G401.6 (cell line): ENCODE measurements at regions not wholly inside any gene's neighbourhood (a gene's known extent, or its start where the extent isn't known, plus 50 kb on each side); places are given as distances from the start of the nearest gene placed in this dataset.

Experiments used
- FAIRE-seq: peaks from 2 replicates; lab custom pipeline; 2012; peaks lifted over from hg19 to GRCh38; lab: Jason Lieb, UNC

DNA sequence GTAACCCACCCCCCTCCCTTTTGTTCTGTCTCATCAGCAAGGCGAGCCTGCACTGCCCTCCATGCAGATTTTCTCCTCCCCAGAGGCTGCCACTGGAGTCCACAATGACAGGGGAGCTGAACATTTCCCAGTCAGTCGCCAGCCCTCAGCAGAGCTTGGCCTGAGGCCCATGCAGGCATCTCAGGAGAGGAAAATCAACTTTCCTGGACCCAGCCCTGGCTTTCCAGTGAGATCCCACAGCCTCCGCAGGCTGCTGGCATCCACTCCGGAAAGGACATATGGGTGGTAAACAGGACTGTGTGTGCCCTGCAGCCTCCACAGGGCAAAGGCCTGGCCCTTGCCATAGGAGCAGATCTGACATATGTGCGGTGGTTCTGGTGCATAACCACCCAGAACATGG lies 253.8 kb downstream of the TNS1 start:
- FAIRE-seq, result no peak

DNA sequence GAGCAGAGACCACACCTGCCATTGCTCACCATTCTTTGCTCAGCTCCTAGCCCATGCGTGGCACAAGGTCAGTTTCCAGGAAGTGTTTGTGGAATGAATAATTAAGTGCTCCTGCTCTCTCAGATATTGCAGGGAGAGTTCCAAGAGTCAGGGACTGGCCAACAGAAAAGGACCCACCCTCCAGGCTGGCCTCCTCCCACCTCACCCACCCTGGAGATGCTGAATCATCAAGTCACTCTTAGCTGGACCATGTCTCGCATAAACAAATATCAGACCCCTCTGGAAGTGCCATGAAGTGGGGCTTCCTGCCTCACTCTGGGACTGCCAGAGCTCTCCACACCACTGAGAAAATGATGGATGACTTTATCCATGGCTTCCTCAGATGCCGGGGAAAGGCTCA lies 256.0 kb downstream of the TNS1 start:
- FAIRE-seq, result no peak

DNA sequence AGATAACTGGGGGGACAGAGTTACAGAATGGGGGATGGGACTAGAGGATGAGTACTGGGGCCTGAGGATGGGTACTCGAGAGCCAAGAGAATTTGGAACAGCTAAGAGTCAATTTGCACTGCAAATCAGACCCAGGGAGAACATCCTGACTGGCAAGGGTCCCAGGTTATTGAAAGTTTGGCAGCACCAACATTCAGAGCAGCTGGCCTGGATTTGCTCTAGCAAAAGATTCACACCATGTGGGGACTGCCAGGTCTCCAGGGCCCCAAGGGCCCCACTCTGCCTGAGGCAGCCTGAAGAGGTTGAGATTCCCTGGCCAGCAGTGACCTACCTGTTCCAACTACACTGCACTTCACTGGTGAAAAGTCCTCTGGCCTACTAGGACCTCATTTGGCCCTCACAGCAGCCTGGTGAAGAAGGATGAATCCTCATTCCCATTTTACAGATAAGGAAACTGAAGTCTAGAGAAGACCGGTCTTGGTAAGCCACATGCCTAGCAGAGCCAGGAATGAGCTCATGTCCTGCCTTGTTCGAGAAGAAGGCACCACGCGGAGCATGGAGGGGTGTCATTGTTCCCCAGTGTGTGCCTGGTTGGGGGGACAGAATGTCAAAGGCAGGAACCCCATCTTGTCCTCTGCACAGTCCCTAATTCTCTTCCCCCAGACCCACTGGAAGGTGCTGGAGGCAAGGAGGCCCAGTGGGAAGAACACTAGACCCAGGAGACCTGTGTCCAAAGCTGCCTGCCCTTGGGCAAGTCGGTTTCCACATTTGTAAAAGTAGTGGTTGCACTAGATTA lies 258.6 kb downstream of the TNS1 start:
- no peak for FAIRE-seq

DNA sequence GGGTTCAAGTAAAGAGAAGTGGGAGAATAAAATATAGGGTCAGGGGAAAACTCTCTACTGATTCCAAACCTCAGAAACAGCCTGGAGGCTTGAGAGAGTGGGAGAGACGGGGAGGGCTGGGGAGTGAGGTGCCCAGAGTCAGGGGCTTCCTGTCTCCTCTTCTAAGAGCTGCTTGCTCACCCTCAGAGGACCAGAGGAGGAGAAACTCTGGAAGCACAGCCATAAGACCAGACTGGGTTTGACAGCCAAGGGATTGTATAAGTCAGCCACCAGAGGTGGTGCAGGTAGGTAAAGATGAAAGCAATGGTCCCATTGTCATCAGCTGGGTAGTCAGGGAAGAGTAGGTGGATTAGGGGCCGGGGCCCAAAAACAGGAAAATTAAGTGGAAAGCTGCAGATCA lies 259.4 kb downstream of the TNS1 start:
- no peak for FAIRE-seq

DNA sequence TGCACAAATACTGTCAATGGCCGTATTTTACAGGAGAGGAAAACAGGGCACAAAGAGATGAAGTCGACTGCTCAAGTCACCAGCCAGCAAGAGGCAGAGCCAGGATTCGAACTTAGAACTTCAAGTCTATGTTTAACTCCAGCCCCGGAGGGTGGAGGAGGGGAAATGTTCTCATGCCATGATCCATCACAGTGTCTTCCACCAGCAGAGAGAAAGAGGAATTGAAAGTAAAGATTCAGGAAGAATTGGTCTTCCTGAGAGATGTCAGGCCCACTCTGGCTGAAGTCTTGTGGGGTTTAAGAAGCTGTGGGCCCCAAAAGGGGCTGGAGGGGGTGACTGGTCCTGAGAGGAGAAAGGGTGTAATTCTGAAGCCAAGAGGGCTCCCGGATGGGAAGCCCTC lies 260.0 kb downstream of the TNS1 start:
- no peak for FAIRE-seq

DNA sequence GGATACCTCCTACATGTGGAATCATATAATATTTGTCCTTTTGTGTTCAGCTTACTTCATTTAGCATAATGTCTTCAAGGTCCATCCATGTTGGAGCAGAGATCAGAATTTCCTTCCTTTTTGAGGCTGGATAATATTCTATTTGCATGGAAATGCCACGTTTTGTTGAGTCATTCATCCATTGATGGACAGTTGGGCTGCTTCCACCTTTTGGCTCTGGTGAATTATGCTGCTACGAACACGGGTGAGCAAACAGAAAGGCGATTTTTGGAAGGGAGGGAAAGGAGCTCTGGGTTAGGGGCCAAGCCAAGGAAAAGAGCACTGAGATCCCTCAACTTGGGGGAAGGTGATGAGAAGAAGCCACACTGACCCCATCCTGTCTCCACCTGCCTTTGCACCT lies 260.5 kb downstream of the TNS1 start:
- no peak for FAIRE-seq

DNA sequence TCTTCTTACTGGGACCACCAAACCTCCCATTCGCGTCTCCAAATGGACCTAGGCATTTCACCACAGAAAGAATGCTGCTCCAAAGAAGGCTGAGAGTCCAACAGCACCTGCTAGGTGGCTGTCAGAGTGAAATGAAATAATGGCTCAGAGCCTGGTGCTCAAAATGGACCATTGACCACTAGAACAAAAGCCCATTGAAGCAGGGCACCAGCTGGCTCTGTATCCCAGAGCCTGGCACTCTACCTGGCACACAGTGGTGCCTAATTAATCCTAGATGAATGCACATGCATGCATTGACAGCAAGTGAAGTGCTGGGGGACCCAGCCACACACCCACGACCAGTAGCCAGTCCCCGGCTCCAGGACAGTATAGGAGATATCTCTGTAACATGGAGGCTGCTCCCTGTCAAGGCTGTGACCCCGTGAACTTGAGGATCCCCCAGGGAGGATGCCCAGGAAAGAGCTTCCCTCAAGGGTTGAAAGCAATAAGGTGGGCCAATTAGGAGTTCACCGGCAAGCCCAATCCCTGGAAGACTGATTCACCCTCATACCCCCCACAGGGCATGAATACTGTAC lies 261.3 kb downstream of the TNS1 start:
- no peak for FAIRE-seq

DNA sequence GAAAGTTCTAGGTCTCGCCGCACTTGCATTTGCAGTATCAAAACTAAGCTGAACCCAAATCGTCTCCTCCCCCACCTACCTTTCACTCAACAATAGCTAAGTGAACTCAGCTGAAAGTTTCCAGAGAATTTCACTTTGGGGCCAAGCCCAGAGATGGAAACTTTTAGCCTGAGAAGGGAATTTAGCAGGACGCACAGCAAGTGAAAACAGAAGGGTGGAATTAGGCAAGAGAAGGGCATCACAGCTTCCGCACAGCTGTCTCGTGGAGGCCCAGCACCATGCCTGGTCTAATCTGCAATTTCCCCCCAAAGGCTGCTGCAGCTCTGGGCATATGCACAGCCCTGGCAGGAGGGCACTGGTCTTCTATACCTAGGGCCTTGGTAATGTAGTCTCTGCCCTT lies 262.0 kb downstream of the TNS1 start:
- no peak for FAIRE-seq

DNA sequence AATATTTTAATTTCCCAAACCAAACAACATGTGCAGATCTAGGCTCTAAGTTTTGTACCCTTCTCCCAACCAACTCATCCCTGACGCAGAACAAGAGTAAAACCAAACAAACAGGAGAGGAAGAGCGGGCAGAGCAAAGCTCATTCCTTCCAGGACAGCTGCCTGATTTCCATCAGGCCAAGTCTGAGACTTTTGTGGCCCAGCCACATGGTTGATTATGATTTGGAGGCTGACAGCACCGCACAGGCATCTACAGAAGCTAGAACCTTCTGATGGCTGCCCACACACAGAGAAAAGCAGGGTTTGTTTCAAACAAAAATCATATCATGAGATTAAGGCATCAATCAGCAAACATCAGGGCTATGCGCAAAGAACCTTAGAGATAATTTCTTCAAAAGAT lies 262.6 kb downstream of the TNS1 start:
- no peak for FAIRE-seq

DNA sequence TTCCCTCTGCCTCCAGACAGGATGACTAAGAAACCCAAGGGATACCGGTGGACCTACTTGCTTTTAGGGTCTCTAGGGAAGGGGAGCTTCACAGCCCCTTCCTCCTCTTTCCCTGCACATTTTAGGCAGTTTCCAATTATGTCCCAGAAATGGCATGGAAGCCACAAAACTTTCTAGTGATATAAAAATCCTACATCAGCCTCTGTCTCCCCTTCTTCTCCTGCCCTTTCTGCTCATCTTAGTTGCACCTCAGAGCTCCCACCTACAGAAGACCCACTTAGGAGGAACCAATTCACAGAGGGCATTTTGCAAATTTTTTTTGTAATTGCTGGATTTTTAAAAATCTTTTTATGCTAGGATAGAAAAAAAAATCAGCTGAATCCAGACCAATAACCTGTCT lies 263.1 kb downstream of the TNS1 start:
- no peak for FAIRE-seq

DNA sequence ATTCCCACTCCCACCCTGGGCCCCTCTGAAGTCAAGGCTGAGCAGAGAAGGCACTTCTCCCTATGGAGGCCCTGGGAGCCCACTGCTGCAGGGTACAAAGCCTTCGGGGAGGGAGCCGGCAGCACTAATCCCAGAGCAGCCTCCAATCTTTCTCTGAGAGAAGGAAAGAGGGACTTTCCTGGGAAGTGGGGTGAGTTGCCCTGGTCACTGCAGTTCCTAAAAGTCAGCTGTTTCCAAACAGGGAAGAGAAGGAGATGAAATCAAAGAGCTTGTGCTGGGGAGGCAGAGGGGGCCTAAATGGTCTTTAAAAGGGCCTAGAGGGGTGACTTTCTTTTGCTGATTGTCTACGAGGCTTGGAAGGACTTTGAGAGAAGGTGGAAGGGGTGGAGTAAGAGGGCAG lies 264.7 kb downstream of the TNS1 start:
- FAIRE-seq, result no peak

DNA sequence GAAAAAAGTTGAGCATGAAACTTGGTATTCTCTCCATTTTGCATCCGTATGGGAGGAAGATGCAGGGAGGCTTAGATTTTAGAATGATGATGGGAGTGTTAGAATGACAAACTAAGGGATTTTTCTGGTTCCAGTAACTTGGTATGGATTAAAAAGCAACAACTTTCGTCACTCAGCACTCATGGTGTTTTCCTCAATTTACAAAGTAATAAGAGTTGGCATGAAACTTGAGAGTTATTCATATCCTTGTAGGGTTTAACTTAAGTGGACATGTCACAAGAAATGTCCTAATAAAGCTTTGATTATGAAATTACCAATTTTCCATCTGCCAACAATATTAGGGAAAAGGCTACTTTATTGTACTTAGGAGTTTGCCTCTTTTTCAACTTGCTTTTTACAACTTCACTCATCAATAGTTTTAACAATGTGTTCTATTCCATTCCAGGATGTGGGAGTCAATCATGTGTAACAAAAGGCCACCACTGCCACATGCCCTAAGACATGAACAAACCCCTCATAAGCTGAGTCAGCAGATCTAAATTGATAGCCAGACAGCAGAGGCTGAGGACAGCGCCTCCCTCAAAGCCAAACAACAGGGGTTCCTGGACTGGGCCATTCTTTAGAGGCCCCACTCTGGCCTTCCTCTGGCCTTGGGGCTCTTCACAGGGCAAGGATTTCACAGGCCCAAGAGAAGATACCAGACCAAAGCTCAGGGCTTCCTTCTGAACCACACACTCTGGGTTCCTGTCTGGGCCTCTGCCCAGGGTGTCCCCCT lies 265.8 kb downstream of the TNS1 start:
- no peak for FAIRE-seq

DNA sequence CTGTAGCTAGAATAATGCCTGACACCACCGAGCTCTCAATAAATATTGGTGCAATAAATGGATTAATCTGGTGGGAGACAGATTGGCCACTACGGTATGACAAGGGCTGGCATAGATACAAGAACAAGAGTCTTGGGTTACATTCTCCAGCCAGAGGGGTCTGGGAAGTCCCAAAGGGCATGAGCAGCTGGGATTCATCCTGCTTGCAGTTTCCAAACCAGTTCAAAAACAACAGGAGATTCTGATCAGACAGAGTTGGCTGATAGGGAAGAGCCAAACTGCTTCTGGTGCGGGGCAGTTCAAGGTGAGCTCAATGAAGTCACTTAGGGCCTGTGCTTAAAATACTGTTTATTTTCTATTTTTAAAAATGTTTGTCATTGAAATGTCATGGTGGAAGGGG lies 266.9 kb downstream of the TNS1 start:
- no peak for FAIRE-seq

DNA sequence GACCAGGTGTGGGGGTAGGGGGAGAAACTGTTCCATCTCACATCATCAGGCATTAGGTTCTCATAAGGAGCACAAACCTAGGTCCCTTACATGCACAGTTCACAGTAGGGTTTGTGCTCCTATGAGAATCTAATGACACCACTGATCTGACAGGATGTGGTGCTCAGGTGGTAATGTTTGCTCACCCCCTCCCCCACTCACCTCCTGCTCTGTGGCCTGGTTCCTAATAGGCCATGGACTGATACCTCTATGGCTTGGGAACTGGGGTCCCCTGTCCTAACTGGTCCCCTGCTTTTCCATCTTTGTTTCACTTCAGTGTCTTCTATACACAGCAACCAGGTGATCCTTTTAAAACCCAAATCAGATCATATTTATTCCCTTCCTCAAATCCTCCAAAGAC lies 267.8 kb downstream of the TNS1 start:
- no peak for FAIRE-seq

DNA sequence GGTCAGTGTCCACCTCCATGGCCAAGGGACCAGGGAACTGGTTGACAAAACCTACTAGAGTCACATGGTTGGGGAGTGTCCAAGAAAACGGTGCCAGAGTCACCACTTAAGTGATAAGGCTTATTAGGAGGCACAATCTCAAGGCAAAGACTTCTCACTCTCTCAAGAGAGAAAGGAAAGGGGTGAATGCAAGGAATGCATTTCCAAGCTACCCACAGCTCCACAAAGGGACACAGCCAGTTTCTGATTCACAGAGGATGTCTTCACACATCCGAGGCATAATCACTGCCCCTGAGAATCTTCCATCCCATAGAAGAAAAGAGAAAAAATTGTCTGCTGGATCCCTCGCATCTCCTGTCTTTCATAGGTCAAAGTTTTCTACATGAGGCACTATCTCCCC lies 269.3 kb downstream of the TNS1 start:
- no peak for FAIRE-seq

DNA sequence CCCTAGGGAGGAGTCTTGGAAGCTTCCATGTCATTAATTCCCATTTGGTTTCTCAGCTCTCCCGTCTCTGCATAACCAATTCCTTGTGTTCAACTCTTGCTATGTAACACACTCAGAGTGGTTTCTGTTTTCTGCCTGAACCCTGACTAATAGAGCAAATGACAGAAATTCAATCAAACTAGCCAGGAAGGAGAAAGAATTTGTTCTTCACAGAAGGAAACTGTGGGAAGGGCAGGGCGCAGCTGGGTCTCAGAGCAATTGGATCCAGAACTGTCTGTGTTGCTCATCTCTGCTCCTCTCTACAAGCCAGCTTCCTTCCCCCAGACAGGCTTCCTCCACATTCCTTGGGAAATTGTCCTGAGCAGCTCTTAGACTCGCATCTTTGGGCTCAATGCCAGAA lies 269.8 kb downstream of the TNS1 start:
- no peak for FAIRE-seq

DNA sequence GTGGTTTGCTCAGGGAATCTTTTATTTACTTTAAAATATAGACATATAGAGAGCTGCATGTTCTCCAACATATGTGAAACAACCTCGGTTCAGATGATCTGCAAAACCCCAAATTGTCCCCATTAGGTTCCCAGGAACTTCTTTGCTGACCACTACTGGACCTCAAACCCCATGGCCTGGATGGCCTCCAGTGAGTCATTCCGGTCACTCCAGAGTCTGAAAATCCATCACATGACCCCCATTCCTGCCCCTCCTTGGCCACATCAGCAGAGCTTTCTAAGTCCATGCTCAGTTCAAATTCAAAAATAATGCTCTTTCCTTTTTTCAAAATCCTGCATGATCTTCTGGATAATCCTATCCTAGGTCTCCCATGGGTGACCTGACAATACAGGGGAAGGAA lies 271.0 kb downstream of the TNS1 start:
- FAIRE-seq, result no peak

DNA sequence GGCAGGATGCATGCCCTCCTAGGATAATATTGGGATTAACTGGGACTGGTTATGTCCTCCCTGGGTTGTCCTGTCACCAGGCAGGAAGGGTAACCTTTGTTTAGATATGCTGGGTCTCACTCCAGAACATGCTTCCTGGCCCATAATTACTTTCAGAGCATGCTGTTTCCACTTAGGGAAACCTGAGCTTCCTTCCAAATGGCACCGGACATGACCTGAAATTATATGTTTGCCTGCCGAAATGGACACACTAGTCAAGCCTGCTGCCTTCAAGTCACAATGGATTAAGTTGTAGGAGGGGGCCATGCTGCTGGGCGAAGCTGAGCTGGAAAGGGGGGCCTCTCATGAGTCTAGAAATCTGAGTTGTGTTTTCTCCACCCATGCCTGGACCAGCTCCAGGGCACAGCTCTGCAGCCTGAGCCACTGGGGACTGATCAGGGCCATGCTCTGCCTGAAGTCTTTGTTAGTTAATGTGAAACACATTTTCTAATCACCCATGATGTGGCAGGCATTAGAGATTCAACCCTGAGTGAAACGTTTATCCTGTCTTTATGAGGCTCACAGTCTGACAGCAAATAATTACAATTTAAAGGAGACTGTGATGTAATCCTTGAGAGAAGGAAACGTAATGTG lies 273.3 kb downstream of the TNS1 start:
- FAIRE-seq, result no peak

DNA sequence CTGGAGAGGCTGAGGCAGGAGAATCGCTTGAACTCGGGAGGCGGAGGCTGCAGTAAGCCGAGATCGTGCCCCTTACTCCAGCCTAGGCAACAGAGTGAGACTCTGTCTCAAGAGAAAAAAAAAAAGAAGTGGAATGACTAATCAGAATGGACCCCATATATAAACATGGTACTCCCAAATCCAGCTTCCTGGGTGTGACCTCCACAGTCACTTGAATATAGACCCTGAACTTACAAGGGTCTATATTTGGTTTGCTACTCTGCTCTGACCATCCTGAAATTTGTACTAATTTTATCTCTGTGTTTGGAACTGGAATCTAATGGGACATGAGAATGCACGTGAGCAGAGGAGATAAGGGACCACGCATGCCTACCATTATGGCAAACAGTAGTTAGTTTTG lies 275.0 kb downstream of the TNS1 start:
- no peak for FAIRE-seq

DNA sequence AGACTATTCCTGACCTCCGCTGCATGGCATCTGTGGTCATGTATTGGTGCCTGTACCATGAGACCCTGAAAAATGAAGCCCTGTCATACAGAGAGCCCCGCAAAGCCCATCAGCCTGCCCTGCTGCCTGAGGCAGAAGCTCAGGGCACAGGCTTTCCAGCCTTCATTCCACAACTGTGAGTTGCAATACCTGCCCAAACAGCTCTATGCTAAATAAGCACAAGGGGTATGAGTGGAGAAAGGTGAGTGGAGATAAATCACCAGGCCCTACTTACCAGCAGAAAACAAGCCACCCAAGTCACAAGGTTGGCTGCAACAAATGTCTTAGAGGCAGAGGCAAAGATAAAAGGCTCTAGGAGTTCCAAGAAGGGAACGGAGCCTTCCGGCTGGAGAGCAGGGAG lies 277.4 kb downstream of the TNS1 start:
- no peak for FAIRE-seq

DNA sequence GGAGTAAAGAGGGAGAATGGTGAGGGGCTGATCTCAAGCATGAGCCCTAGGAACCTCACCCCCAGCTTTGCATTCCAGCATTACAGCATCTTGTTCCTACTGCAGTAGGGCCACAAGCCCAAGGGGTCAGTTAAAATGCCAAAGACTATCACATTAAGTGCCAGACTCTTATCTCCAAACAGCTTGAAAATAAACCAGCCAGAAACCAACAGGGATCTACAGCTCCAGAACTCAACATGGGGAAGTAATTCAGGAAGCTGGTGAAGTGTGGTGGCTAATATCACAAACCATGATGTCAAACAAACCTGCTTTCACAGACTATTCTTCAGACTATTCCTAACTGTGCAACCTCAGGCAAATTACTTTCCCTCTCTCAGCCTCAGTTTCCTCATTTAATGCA lies 278.3 kb downstream of the TNS1 start:
- FAIRE-seq, result no peak

DNA sequence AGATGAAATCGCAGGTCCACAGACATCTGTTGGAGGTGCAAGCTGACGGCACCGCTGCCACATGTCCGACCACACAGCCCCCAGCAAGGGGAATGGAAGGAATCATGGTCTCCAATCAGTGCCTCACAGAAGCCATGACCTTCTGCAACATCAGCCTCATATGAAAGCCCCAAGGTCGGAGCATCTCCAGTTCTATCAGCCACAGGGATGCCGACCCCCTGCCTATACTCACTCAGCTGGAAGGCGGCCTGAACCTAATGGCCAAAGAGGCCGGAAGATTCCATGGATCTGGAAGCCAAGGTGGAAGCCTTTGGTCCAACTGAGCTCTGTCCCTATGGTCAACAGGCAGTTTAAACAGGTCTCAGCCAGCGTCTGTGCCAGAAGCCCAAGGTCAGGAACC lies 278.8 kb downstream of the TNS1 start:
- no peak for FAIRE-seq

DNA sequence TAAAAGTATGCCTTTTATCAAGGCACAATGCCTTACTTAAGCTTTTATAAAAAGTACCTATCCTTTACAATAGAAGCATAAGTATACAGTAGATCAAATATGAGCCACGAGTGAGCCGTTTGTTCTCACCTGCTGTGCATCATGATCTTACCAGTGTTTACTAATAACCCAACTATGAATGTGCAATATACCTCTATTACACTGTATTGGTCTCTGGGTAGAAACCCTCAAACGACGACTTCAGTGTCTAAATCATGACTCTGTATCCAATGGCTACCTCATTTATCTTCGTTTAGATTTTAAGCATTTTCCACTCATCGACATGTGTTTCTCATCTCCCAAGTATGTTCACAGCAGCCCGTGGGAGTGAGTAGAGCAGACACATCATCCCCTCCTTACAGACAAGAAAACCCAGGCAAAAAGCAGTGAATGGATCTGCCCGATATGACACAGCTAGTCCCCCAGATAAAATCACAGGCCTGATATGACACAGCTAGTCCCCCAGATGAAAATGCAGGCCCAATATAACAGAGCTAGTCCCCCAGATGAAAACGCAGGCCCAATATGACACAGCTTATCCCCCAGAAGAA lies 279.8 kb downstream of the TNS1 start:
- FAIRE-seq, result no peak
